Epithelial cell of esophagus (primary cell): ENCODE measurements at regions not wholly inside any gene's neighbourhood (a gene's known extent, or its start where the extent isn't known, plus 50 kb on each side); places are given as distances from the start of the nearest gene placed in this dataset.

Source experiments
- DNase-seq: peaks from one replicate; pipeline ENCODE4 v3.0.0; 2010; ENCODE audit warnings: low read depth
- H3K4me3 ChIP-seq: 2 replicates; pipeline ENCODE4 v1.5.1; 2011; ENCODE audit warnings: mild to moderate bottlenecking, low read length, control low read depth
- CTCF ChIP-seq: IDR thresholded peaks from 2 replicates; pipeline ENCODE4 v1.5.1; 2011; ENCODE audit warnings: low read depth, mild to moderate bottlenecking, low read length, control low read depth, inconsistent platforms; ENCODE audit not compliant: insufficient read depth; ENCODE audit errors: missing control alignments

- DNase-seq = no peak
- no peak overlapping the region for H3K4me3 ChIP-seq
- no peak for TF ChIP-seq CTCF
Observed at GRCh38 chr18:77393519-77393918, 143.9 kb downstream of the GALR1 start.

GRCh38 chr18:77395953-77396352 lies 146.3 kb downstream of the GALR1 start:
- no peak for TF ChIP-seq CTCF
- no peak overlapping the region for H3K4me3 ChIP-seq
- no peak for DNase-seq

- DNase-seq = no peak
- no peak overlapping the region for H3K4me3 ChIP-seq
- no peak for TF ChIP-seq CTCF
Observed at GRCh38 chr18:77397056-77397455, 147.4 kb downstream of the GALR1 start.

- no peak overlapping the region for H3K4me3 ChIP-seq
- DNase-seq = no peak
- TF ChIP-seq CTCF = no peak
Observed at GRCh38 chr18:77397617-77398016, 148.0 kb downstream of the GALR1 start.

- TF ChIP-seq CTCF = no peak
- DNase-seq = no peak
- no peak overlapping the region for H3K4me3 ChIP-seq
Observed at GRCh38 chr18:77400561-77400960, 150.9 kb downstream of the GALR1 start.

- no peak for DNase-seq
- TF ChIP-seq CTCF = no peak
- H3K4me3 ChIP-seq = no peak overlapping the region
Observed at GRCh38 chr18:77401173-77401572, 151.5 kb downstream of the GALR1 start.

GRCh38 chr18:77403969-77404535 lies 154.4 kb downstream of the GALR1 start:
- no peak for DNase-seq
- no peak for TF ChIP-seq CTCF
- H3K4me3 ChIP-seq = no peak overlapping the region
